Liver (tissue), 8 donors: ENCODE measurements at regions not wholly inside any gene's neighbourhood (a gene's known extent, or its start where the extent isn't known, plus 50 kb on each side); places are given as distances from the start of the nearest gene placed in this dataset.

Source experiments
- DNase-seq: peaks from one replicate; pipeline ENCODE4 v3.0.0-alpha.2; 2017; ENCODE audit warnings: low spot score
- H3K27ac ChIP-seq, 2 donors: one replicate each; pipeline ENCODE4 v1.7.0; 2013; ENCODE audit warnings: inconsistent platforms in 2 of 2, low read length in 2 of 2, control low read depth in 1 of 2, low read depth in 1 of 2, mild to moderate bottlenecking in 1 of 2
- H3K27me3 ChIP-seq, 4 donors: one replicate each; pipeline versions ENCODE4 v1.6.1 to v1.7.0; 2013; ENCODE audit warnings: low read length in 3 of 4, inconsistent platforms in 1 of 4, mild to moderate bottlenecking in 1 of 4, moderate library complexity in 1 of 4; ENCODE audit not compliant: control insufficient read depth in 4 of 4, insufficient read depth in 4 of 4
- H3K36me3 ChIP-seq, 4 donors: one replicate each; pipeline versions ENCODE4 v1.6.1 to v1.7.0; 2013; ENCODE audit warnings: low read length in 3 of 4, mild to moderate bottlenecking in 3 of 4, low read depth in 1 of 4, moderate library complexity in 1 of 4; ENCODE audit not compliant: control insufficient read depth in 4 of 4, insufficient read depth in 3 of 4
- H3K4me1 ChIP-seq, 4 donors: one replicate each; pipeline versions ENCODE4 v1.6.1 to v1.7.0; 2013; ENCODE audit warnings: low read length in 3 of 4, mild to moderate bottlenecking in 3 of 4, moderate library complexity in 1 of 4; ENCODE audit not compliant: control insufficient read depth in 4 of 4, insufficient read depth in 4 of 4
- H3K4me3 ChIP-seq, 3 donors: one replicate each; pipeline versions ENCODE4 v1.6.1 to v1.7.0; 2013; ENCODE audit warnings: low read length in 3 of 3, control low read depth in 1 of 3, low read depth in 1 of 3, mild to moderate bottlenecking in 1 of 3
- H3K9ac ChIP-seq, 2 donors: one replicate each; pipeline ENCODE4 v1.7.0; 2013; ENCODE audit warnings: low read length in 2 of 2, mild to moderate bottlenecking in 2 of 2, moderate library complexity in 2 of 2, control low read depth in 1 of 2, low read depth in 1 of 2
- H3K9me3 ChIP-seq, 4 donors: one replicate each; pipeline versions ENCODE4 v1.6.1 to v1.7.0; 2013; ENCODE audit warnings: low read length in 3 of 4; ENCODE audit not compliant: control insufficient read depth in 4 of 4
- EGR1 ChIP-seq, 2 donors: IDR thresholded peaks; 2 replicates each; pipeline ENCODE4 v1.6.1; 2016 to 2018; ENCODE audit warnings: antibody characterized with exemption in 2 of 2, low read depth in 2 of 2
- FOXA1 ChIP-seq: IDR thresholded peaks from 2 replicates; pipeline ENCODE4 v1.6.1; 2016; ENCODE audit warnings: antibody characterized with exemption
- FOXA2 ChIP-seq: IDR thresholded peaks from 2 replicates; pipeline ENCODE4 v1.6.1; 2016; ENCODE audit warnings: antibody characterized with exemption
- GABPA ChIP-seq, 2 donors: IDR thresholded peaks in 1 of 2; conservative IDR thresholded peaks in 1 of 2; 2 replicates each; pipeline ENCODE4 v1.6.1; 2016; ENCODE audit warnings: antibody characterized with exemption in 2 of 2, mild to moderate bottlenecking in 1 of 2, moderate library complexity in 1 of 2
- HNF4A ChIP-seq, 2 donors: conservative IDR thresholded peaks; 2 replicates each; pipeline ENCODE4 v1.6.1; 2016; ENCODE audit warnings: antibody characterized with exemption in 2 of 2, mild to moderate bottlenecking in 2 of 2
- HNF4G ChIP-seq: IDR thresholded peaks from 2 replicates; pipeline ENCODE4 v1.6.1; 2016; ENCODE audit warnings: antibody characterized with exemption
- JUND ChIP-seq, 2 donors: IDR thresholded peaks; 2 replicates each; pipeline ENCODE4 v1.6.1; 2016; ENCODE audit warnings: antibody characterized with exemption in 2 of 2
- MAX ChIP-seq: IDR thresholded peaks from 2 replicates; pipeline ENCODE4 v1.6.1; 2016; ENCODE audit warnings: antibody characterized with exemption
- NR2F2 ChIP-seq: IDR thresholded peaks from 2 replicates; pipeline ENCODE4 v1.6.1; 2016; ENCODE audit warnings: antibody characterized with exemption
- RAD21 ChIP-seq, 2 donors: IDR thresholded peaks; 2 replicates each; pipeline ENCODE4 v1.6.1; 2016; ENCODE audit warnings: antibody characterized with exemption in 2 of 2, mild to moderate bottlenecking in 2 of 2
- REST ChIP-seq: IDR thresholded peaks from 2 replicates; pipeline ENCODE4 v1.6.1; 2016; ENCODE audit warnings: antibody characterized with exemption, mild to moderate bottlenecking
- RXRA ChIP-seq, 2 donors: IDR thresholded peaks; 2 replicates each; pipeline ENCODE4 v1.6.1; 2017 to 2018; ENCODE audit warnings: antibody characterized with exemption in 2 of 2, mild to moderate bottlenecking in 1 of 2
- SP1 ChIP-seq: IDR thresholded peaks from 2 replicates; pipeline ENCODE4 v1.6.1; 2018; ENCODE audit warnings: antibody characterized with exemption, mild to moderate bottlenecking
- TAF1 ChIP-seq: conservative IDR thresholded peaks from 2 replicates; pipeline ENCODE4 v1.6.1; 2016; ENCODE audit warnings: antibody characterized with exemption, mild to moderate bottlenecking
- YY1 ChIP-seq: IDR thresholded peaks from 2 replicates; pipeline ENCODE4 v1.6.1; 2016; ENCODE audit warnings: antibody characterized with exemption, mild to moderate bottlenecking
- WGBS: extraction: QIAGEN DNeasy Blood & Tissue Kit; methylation state at CpG from one replicate; pipeline ENCODE4 v1.1.7; 2013; 5-methylcytosine and 5-hydroxymethylcytosine counted together
- TF ChIP-seq, protein P1 (sequence below): IDR thresholded peaks from 2 replicates; pipeline ENCODE4 v1.6.1; 2016; ENCODE audit warnings: antibody characterized with exemption
- TF ChIP-seq, protein P2 (sequence below): IDR thresholded peaks from 2 replicates; pipeline ENCODE4 v1.6.1; 2016; ENCODE audit warnings: antibody characterized with exemption
- TF ChIP-seq, protein P3 (sequence below): fragments of 150-350 bp; IDR thresholded peaks from 2 replicates; pipeline ENCODE4 v1.5.1; 2017; ENCODE audit warnings: improper control_type of control experiment, low read depth, low read length; ENCODE audit not compliant: missing input control
- donor health status: healthy.
- donor health status: healthy.
- donor health status: healthy.
- donor health status: healthy.
- donor health status: healthy.

GRCh38 chr6:4344317-4344899 is 209.0 kb upstream of the ECI2 start:
- TF ChIP-seq FOXA2 (no peak), EGR1 (IDR thresholded peaks at IDR 0.05; ENCODE audit: low read depth in 2 of 2) (no peak), RXRA (IDR thresholded peaks at IDR 0.05) (no peak), JUND (IDR thresholded peaks at IDR 0.05) (no peak), MAX (no peak), REST (no peak), RAD21 (IDR thresholded peaks at IDR 0.05) (no peak), TAF1 (no peak), YY1 (no peak), FOXA1 (no peak), NR2F2 (no peak), SP1 (no peak), GABPA (IDR thresholded peaks at IDR 0.05 in 1 of 2, conservative IDR thresholded peaks at IDR 0.05 in 1 of 2) (no peak), HNF4A (conservative IDR thresholded peaks at IDR 0.05) (no peak), HNF4G (no peak)
- TF ChIP-seq, protein P1, sequence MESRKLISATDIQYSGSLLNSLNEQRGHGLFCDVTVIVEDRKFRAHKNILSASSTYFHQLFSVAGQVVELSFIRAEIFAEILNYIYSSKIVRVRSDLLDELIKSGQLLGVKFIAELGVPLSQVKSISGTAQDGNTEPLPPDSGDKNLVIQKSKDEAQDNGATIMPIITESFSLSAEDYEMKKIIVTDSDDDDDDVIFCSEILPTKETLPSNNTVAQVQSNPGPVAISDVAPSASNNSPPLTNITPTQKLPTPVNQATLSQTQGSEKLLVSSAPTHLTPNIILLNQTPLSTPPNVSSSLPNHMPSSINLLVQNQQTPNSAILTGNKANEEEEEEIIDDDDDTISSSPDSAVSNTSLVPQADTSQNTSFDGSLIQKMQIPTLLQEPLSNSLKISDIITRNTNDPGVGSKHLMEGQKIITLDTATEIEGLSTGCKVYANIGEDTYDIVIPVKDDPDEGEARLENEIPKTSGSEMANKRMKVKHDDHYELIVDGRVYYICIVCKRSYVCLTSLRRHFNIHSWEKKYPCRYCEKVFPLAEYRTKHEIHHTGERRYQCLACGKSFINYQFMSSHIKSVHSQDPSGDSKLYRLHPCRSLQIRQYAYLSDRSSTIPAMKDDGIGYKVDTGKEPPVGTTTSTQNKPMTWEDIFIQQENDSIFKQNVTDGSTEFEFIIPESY: no peak
- TF ChIP-seq, protein P2, sequence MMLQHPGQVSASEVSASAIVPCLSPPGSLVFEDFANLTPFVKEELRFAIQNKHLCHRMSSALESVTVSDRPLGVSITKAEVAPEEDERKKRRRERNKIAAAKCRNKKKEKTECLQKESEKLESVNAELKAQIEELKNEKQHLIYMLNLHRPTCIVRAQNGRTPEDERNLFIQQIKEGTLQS: no peak
- TF ChIP-seq, protein P3, sequence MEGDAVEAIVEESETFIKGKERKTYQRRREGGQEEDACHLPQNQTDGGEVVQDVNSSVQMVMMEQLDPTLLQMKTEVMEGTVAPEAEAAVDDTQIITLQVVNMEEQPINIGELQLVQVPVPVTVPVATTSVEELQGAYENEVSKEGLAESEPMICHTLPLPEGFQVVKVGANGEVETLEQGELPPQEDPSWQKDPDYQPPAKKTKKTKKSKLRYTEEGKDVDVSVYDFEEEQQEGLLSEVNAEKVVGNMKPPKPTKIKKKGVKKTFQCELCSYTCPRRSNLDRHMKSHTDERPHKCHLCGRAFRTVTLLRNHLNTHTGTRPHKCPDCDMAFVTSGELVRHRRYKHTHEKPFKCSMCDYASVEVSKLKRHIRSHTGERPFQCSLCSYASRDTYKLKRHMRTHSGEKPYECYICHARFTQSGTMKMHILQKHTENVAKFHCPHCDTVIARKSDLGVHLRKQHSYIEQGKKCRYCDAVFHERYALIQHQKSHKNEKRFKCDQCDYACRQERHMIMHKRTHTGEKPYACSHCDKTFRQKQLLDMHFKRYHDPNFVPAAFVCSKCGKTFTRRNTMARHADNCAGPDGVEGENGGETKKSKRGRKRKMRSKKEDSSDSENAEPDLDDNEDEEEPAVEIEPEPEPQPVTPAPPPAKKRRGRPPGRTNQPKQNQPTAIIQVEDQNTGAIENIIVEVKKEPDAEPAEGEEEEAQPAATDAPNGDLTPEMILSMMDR: no peak
- H3K4me3 ChIP-seq: no peak overlapping the region
- H3K4me1 ChIP-seq: no peaks in the 10 kb centered on the region
- no peaks in the 10 kb centered on the region for H3K36me3 ChIP-seq
- H3K9me3 ChIP-seq: no peaks in the 10 kb centered on the region
- H3K9ac ChIP-seq: no peak overlapping the region
- H3K27ac ChIP-seq: no peak overlapping the region
- H3K27me3 ChIP-seq: no peaks in the 10 kb centered on the region
- DNase-seq: no peak
- 70% methylated on average over 10 of the region's 10 CpGs for WGBS
